IMR-90 (cell line): ENCODE measurements at regions not wholly inside any gene's neighbourhood (a gene's known extent, or its start where the extent isn't known, plus 50 kb on each side); places are given as distances from the start of the nearest gene placed in this dataset.

Source experiments
- ATAC-seq: fragments of 200-7000 bp; cut with Tn5 transposase; 2 replicates; pipeline ENCODE4 v1.9.1; 2020; ENCODE audit warnings: low read depth, mild to moderate bottlenecking, moderate library complexity
- BruUV-seq: library from RNA; stranded (reverse); fragments of 400-500 nt; replicated peaks from 2 replicates; lab custom pipeline; 2021; lab: Mats Ljungman, UMichigan
- CTCF ChIA-PET: fragments of 300-600 bp; formaldehyde crosslinking; extraction: SDS; loops from one replicate; lab custom pipeline; 2021; ENCODE audit warnings: antibody characterized with exemption; lab: Yijun Ruan, JAX
- POLR2A ChIA-PET: fragments of 300-600 bp; sonication (Branson Sonifier 250); formaldehyde crosslinking; loops from one replicate; lab custom pipeline; 2022; ENCODE audit warnings: antibody characterized with exemption; ENCODE audit not compliant: unreplicated experiment; lab: Charles Lee
- DNase-seq: peaks from one replicate; pipeline ENCODE4 v3.0.0; 2013
- H2AFZ ChIP-seq: replicated peaks from 2 replicates; pipeline ENCODE3; 2013; ENCODE audit warnings: low read length, mild to moderate bottlenecking; ENCODE audit not compliant: poor library complexity
- H2AK5ac ChIP-seq: 2 replicates; pipeline ENCODE4 v1.6.1; 2013; ENCODE audit warnings: low read depth, low read length, inconsistent platforms
- H2AK9ac ChIP-seq: replicated peaks from 2 replicates; pipeline ENCODE3; 2013; ENCODE audit warnings: mild to moderate bottlenecking, low read depth, low read length, moderate library complexity; ENCODE audit not compliant: poor library complexity
- H2BK120ac ChIP-seq: 2 replicates; pipeline ENCODE4 v1.6.1; 2013; ENCODE audit warnings: low read depth, low read length, inconsistent platforms
- H2BK15ac ChIP-seq: 3 replicates; pipeline ENCODE4 v1.6.1; 2013; ENCODE audit warnings: low read depth, low read length, inconsistent platforms
- H2BK20ac ChIP-seq: 2 replicates; pipeline ENCODE4 v1.6.1; 2013; ENCODE audit warnings: low read depth, mild to moderate bottlenecking, inconsistent platforms, low read length, moderate library complexity
- H2BK5ac ChIP-seq: 2 replicates; pipeline ENCODE4 v1.6.1; 2013; ENCODE audit warnings: mild to moderate bottlenecking, low read depth, low read length, inconsistent platforms; ENCODE audit not compliant: poor library complexity, severe bottlenecking
- H3K14ac ChIP-seq: replicated peaks from 2 replicates; pipeline ENCODE4 v1.6.1; 2013; ENCODE audit warnings: low read depth, low read length, inconsistent platforms
- H3K18ac ChIP-seq: 2 replicates; pipeline ENCODE4 v1.6.1; 2013; ENCODE audit warnings: low read depth, low read length, control low read depth
- H3K23ac ChIP-seq: 2 replicates; pipeline ENCODE4 v1.6.1; 2013; ENCODE audit warnings: low read depth, low read length, inconsistent platforms
- H3K27ac ChIP-seq: 2 replicates; pipeline ENCODE4 v1.5.1; 2013; ENCODE audit warnings: mild to moderate bottlenecking, control low read depth, low read length; ENCODE audit not compliant: insufficient read depth
- H3K27me3 ChIP-seq: 2 replicates; pipeline ENCODE4 v1.6.1; 2013; ENCODE audit warnings: low read length; ENCODE audit not compliant: control insufficient read depth, insufficient read depth
- H3K36me3 ChIP-seq: 2 replicates; pipeline ENCODE4 v1.6.1; 2013; ENCODE audit warnings: low read length, mixed read lengths; ENCODE audit not compliant: control insufficient read depth, insufficient read depth
- H3K4ac ChIP-seq: 2 replicates; pipeline ENCODE4 v1.6.1; 2013; ENCODE audit warnings: low read depth, low read length, inconsistent platforms
- H3K4me1 ChIP-seq: 2 replicates; pipeline ENCODE4 v1.6.1; 2013; ENCODE audit warnings: low read length, mixed read lengths; ENCODE audit not compliant: control insufficient read depth, insufficient read depth
- H3K4me2 ChIP-seq: 2 replicates; pipeline ENCODE4 v1.6.1; 2013; ENCODE audit warnings: low read depth, mild to moderate bottlenecking, control low read depth, low read length, moderate library complexity
- H3K4me3 ChIP-seq: 2 replicates; pipeline ENCODE4 v1.5.1; 2013; ENCODE audit warnings: low read depth, mild to moderate bottlenecking, control low read depth, low read length, moderate library complexity; ENCODE audit not compliant: insufficient read depth
- H3K56ac ChIP-seq: 2 replicates; pipeline ENCODE4 v1.6.1; 2013; ENCODE audit warnings: low read length, inconsistent platforms; ENCODE audit not compliant: insufficient read depth; ENCODE audit errors: extremely low read depth
- H3K79me1 ChIP-seq, 2 experiments: 2 replicates each; pipeline ENCODE4 v1.6.1; 2013; ENCODE audit warnings: low read length in 2 of 2, inconsistent platforms in 1 of 2, low read depth in 1 of 2
- H3K9ac ChIP-seq: 2 replicates; pipeline ENCODE4 v1.6.1; 2013; ENCODE audit warnings: low read depth, low read length, control low read depth
- H3K9me1 ChIP-seq: 2 replicates; pipeline ENCODE4 v1.6.1; 2013; ENCODE audit warnings: low read length, inconsistent platforms; ENCODE audit not compliant: insufficient read depth
- H3K9me3 ChIP-seq: 2 replicates; pipeline ENCODE4 v1.6.1; 2013; ENCODE audit warnings: low read length; ENCODE audit not compliant: control insufficient read depth, insufficient read depth
- H4K20me1 ChIP-seq: 2 replicates; pipeline ENCODE4 v1.6.1; 2013; ENCODE audit warnings: low read length, inconsistent platforms; ENCODE audit not compliant: insufficient read depth
- H4K5ac ChIP-seq: 2 replicates; pipeline ENCODE4 v1.6.1; 2013; ENCODE audit warnings: mild to moderate bottlenecking, low read depth, low read length, control low read depth
- H4K8ac ChIP-seq, 2 experiments: 2 replicates each; pipeline ENCODE4 v1.6.1; 2013; ENCODE audit warnings: low read depth in 2 of 2, low read length in 2 of 2, control low read depth in 1 of 2, inconsistent platforms in 1 of 2
- H4K91ac ChIP-seq: 2 replicates; pipeline ENCODE4 v1.6.1; 2013; ENCODE audit warnings: low read depth, low read length, inconsistent platforms; ENCODE audit not compliant: insufficient read depth
- CEBPB ChIP-seq: IDR thresholded peaks from 2 replicates; pipeline ENCODE4 v1.6.1; 2012; ENCODE audit warnings: low read depth, low read length, improper control_type of control experiment
- CHD1 ChIP-seq: IDR thresholded peaks from 2 replicates; pipeline ENCODE4 v1.6.1; 2012; ENCODE audit warnings: low read depth, low read length, improper control_type of control experiment
- ELK1 ChIP-seq: fragments of 150-350 bp; IDR thresholded peaks from 2 replicates; pipeline ENCODE4 v1.6.1; 2016; ENCODE audit warnings: low read depth, mild to moderate bottlenecking, low read length, moderate library complexity, borderline replicate concordance
- MAFK ChIP-seq: IDR thresholded peaks from 2 replicates; pipeline ENCODE4 v1.6.1; 2012; ENCODE audit warnings: low read depth, low read length, improper control_type of control experiment
- MAZ ChIP-seq: IDR thresholded peaks from 2 replicates; pipeline ENCODE4 v1.6.1; 2012; ENCODE audit warnings: low read depth, mild to moderate bottlenecking, low read length, improper control_type of control experiment, moderate library complexity, borderline replicate concordance
- MXI1 ChIP-seq: IDR thresholded peaks from 2 replicates; pipeline ENCODE4 v1.6.1; 2012; ENCODE audit warnings: low read depth, mild to moderate bottlenecking, low read length, moderate library complexity, borderline replicate concordance
- NFE2L2 ChIP-seq: fragments of 150-350 bp; IDR thresholded peaks from 2 replicates; pipeline ENCODE4 v1.6.1; 2016; ENCODE audit warnings: low read depth, mild to moderate bottlenecking, low read length
- POLR2A ChIP-seq: IDR thresholded peaks from 2 replicates; pipeline ENCODE4 v1.6.1; 2012; ENCODE audit warnings: mild to moderate bottlenecking, low read depth, low read length
- RCOR1 ChIP-seq: IDR thresholded peaks from 2 replicates; pipeline ENCODE4 v1.6.1; 2012; ENCODE audit warnings: mild to moderate bottlenecking, low read length, improper control_type of control experiment; ENCODE audit not compliant: insufficient replicate concordance
- SMC3 ChIP-seq: fragments of 150-350 bp; IDR thresholded peaks from 2 replicates; pipeline ENCODE4 v1.6.1; 2016; ENCODE audit warnings: low read depth, mild to moderate bottlenecking, antibody characterized with exemption, low read length, moderate library complexity
- WGBS, 2 experiments: methylation state at CpG; one replicate each; pipeline versions ENCODE4 v1.1.5 to v1.1.7; 2013; ENCODE audit warnings: missing lambda C conversion rate in 2 of 2; ENCODE audit not compliant: insufficient read length in 1 of 2; ENCODE audit errors: extremely low coverage in 2 of 2; 5-methylcytosine and 5-hydroxymethylcytosine counted together
- dilution Hi-C: fragments of 300-500 bp; cut with HindIII; formaldehyde crosslinking; loops from one replicate; pipeline ENCODE4 v1.14.3; 2018; ENCODE audit warnings: low sequenced_read_pairs; ENCODE audit not compliant: unreplicated experiment
- in situ Hi-C: fragments of 300-500 bp; cut with MboI; formaldehyde crosslinking; loops from 3 replicates; pipeline ENCODE4 v1.14.3; 2019; ENCODE audit warnings: low sequenced_read_pairs, inconsistent platforms, mixed read lengths
- intact Hi-C: fragments of 100-400 bp; cut with micrococcal nuclease; formaldehyde crosslinking; loops from 2 replicates; pipeline ENCODE4 v1.10.0; 2022
- TF ChIP-seq, protein P1 (sequence below): conservative IDR thresholded peaks from 2 replicates; pipeline ENCODE4 v1.5.1; 2012; ENCODE audit warnings: mild to moderate bottlenecking, low read depth, low read length, improper control_type of control experiment
- TF ChIP-seq, protein P2 (sequence below): fragments of 150-350 bp; IDR thresholded peaks from 2 replicates; pipeline ENCODE4 v1.6.1; 2017; ENCODE audit warnings: mild to moderate bottlenecking, antibody characterized with exemption, low read length, low read depth

GRCh38 chr11:119496469-119496868 lies 73.5 kb upstream of the THY1 start:
- ATAC-seq, result no peak
- Histone ChIP-seq H3K9me3 (no peaks in the 10 kb centered on the region), H3K79me1 (no peaks in the 10 kb centered on the region), H3K4me1 (no peaks in the 10 kb centered on the region), H2AK5ac (no peak overlapping the region), H2AK9ac (no peak overlapping the region), H3K27me3 (peaks cover 66% of the 10 kb centered on the region), H3K9ac (no peak overlapping the region), H2BK120ac (no peak overlapping the region), H3K27ac (no peak overlapping the region), H2BK5ac (no peak overlapping the region), H3K4me3 (no peak overlapping the region), H3K23ac (no peak overlapping the region), H3K18ac (no peak overlapping the region), H2BK20ac (no peak overlapping the region), H4K5ac (no peak overlapping the region), H3K14ac (no peak overlapping the region), H3K4me2 (no peak overlapping the region), H4K8ac (no peak overlapping the region), H3K9me1 (no peaks in the 10 kb centered on the region), H4K91ac (no peak overlapping the region), H3K4ac (no peak overlapping the region), H2BK15ac (no peak overlapping the region), H4K20me1 (no peaks in the 10 kb centered on the region), H2AFZ (no peak overlapping the region), H3K56ac (no peak overlapping the region), H3K36me3 (no peaks in the 10 kb centered on the region)
- no TSS peak for BruUV-seq
- in situ Hi-C loops, result no loop called here
- intact Hi-C loops, result no loop called here
- CTCF ChIA-PET, result no interaction called here
- no peak for TF ChIP-seq RCOR1
- no peak for TF ChIP-seq ELK1
- TF ChIP-seq, protein P1, sequence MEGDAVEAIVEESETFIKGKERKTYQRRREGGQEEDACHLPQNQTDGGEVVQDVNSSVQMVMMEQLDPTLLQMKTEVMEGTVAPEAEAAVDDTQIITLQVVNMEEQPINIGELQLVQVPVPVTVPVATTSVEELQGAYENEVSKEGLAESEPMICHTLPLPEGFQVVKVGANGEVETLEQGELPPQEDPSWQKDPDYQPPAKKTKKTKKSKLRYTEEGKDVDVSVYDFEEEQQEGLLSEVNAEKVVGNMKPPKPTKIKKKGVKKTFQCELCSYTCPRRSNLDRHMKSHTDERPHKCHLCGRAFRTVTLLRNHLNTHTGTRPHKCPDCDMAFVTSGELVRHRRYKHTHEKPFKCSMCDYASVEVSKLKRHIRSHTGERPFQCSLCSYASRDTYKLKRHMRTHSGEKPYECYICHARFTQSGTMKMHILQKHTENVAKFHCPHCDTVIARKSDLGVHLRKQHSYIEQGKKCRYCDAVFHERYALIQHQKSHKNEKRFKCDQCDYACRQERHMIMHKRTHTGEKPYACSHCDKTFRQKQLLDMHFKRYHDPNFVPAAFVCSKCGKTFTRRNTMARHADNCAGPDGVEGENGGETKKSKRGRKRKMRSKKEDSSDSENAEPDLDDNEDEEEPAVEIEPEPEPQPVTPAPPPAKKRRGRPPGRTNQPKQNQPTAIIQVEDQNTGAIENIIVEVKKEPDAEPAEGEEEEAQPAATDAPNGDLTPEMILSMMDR, result no peak
- TF ChIP-seq POLR2A, result no peak
- TF ChIP-seq CEBPB, result no peak
- no peak for TF ChIP-seq SMC3
- TF ChIP-seq NFE2L2, result no peak
- TF ChIP-seq MXI1, result no peak
- no peak for TF ChIP-seq CHD1
- TF ChIP-seq MAZ, result no peak
- TF ChIP-seq MAFK, result no peak
- TF ChIP-seq, protein P2, sequence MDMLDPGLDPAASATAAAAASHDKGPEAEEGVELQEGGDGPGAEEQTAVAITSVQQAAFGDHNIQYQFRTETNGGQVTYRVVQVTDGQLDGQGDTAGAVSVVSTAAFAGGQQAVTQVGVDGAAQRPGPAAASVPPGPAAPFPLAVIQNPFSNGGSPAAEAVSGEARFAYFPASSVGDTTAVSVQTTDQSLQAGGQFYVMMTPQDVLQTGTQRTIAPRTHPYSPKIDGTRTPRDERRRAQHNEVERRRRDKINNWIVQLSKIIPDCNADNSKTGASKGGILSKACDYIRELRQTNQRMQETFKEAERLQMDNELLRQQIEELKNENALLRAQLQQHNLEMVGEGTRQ, result no peak
- WGBS, 2 experiments, result 38% methylated on average over 8 of the region's 9 CpGs; no CpG with 5 or more reads in 1 of the 2 experiments
- DNase-seq, result no peak
- dilution Hi-C loops, result no loop called here
- POLR2A ChIA-PET, result no interaction called here
